Activated CD4-positive, alpha-beta T cell treated with anti-CD3 and anti-CD28 coated beads, Interleukin-2, Interleukin-6, amounts not matched to agents 100 ng/mL and 50 ng/mL, durations not matched to agents 16 hours and 8 hours (primary cell): ENCODE measurements at regions not wholly inside any gene's neighbourhood (a gene's known extent, or its start where the extent isn't known, plus 50 kb on each side); places are given as distances from the start of the nearest gene placed in this dataset.

Experiments
- DNase-seq: peaks from one replicate; pipeline ENCODE4 v3.0.0-alpha.2; 2020

- no peak for DNase-seq
These were observed 162.0 kb downstream of the FAT3 start for GRCh38 chr11:92386577-92386976.

DNA sequence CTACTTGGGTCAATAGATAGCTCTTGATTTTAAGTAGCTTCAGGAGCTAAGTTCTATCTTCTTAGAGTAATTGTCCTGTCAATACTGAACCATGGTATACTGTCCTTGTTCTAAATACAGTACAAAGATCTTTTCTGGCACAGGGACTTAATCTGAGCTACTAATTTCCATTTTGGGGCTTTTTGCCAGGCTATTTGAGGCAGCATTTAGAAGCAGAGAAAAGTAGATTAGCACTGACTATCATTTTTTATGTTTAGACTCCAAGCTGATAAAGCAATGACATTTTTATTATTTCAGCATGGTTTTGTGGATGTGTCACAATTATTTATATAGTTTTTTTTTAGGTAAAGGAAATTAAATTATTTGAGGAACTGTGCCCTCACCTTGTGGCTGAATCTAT lies 163.2 kb downstream of the FAT3 start:
- DNase-seq = no peak

GRCh38 chr11:92388380-92388779 lies 163.8 kb downstream of the FAT3 start:
- no peak for DNase-seq

GRCh38 chr11:92390783-92391182 lies 166.2 kb downstream of the FAT3 start:
- DNase-seq = no peak

DNA sequence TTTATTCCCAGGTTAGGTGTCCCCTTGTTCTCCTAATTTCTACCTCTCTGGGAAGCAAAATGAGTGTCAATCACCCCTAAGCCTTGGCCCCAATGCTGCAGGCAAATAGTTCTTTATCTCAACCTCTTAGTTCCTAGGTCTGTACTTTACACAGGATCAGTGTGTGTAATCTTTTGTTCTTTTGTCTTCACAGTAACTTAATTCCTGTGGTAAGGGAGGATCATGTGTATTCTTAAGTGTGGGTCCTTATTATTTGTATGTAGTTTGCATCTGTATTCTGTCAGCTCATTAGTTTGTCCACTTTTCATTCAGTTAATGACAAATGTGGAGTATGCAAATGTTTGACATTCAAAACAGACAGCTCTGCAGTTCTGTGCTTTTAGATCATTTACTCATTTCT lies 166.7 kb downstream of the FAT3 start:
- DNase-seq = no peak

- no peak for DNase-seq
These were observed 167.2 kb downstream of the FAT3 start for GRCh38 chr11:92391808-92392207.

DNA sequence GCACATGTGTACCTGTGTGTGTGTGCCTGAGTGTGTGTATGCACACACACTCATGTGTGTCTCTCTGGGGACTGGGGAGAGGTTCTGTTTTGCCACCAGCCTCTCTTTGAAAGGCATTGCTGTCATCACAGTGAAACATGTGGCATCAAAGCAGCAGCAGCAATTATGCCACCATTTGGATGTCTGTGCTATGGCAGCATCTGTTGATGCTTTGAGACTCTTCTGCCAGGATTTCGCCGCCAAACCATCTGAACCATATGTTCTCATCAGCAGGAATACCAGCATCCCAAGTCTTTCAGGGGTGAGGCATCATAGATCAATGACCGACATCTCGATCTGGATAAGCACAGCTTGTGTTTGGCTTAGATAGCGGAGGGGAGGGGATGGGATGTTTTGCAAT lies 168.6 kb downstream of the FAT3 start:
- DNase-seq = no peak

DNA sequence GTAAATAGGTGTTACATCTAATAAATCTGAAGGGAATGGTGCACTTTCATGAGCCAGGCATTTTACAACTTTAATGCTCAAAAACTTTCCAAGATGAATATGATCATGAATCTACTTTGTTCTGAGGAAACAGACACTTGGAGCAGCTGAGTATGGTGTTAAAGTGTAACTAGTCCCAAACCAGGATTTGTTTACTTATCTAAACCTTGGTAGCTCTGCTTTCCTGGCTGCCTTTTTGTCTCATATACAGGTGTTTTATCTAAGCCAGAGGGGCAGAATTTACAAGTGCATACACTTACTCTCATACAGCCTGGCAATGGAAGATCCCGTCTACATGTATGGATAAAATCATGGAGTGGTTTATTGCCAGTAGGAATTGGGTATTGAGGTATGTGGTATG lies 171.5 kb downstream of the FAT3 start:
- DNase-seq = no peak

DNA sequence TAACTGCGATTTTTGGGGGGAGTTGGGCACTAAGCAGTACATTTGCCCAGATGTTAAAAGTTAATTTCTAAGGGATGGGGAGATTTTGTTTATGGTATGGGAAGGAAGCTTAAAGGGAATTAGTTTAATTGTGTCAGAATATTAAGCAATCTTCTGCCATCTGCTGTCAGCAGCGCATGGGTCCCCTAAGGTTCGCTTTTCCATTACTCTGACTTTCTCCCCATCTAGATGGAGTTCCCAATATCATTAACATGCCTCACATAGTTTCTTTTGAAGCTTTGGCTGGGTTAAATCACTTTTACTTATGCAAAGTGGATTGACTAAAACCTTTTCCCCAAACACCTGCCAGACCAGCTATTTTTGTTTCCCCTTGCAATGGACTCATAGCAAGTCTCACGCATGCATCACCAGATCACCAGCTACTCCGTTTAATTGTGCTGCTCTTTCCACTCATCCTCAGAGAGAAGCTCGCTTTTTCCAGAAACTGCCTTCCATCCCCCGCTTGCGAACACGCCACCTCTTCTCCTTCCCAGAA lies 172.7 kb downstream of the FAT3 start:
- no peak for DNase-seq

- DNase-seq = no peak
These were observed 175.1 kb downstream of the FAT3 start for GRCh38 chr11:92399705-92400104.

DNA sequence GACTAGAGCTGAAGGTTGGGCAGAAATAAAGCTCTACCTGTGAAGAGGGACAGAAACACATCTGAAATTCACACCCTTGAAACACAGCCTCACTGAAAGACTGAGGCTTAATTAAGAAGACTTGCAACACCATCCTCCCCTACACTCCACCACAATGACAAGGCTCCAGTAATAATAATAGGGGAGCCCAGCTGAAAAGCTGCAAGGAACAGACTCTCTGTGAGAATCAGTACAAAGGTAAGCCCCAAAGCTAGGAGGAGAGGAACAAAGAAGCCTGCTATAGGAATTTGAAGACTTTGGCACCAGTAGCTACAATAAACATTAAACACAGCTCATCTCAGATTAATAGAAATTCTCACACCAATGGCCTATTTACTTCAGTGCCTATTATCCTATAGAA lies 176.9 kb downstream of the FAT3 start:
- no peak for DNase-seq

GRCh38 chr11:92406472-92406871 lies 181.9 kb downstream of the FAT3 start:
- no peak for DNase-seq

DNA sequence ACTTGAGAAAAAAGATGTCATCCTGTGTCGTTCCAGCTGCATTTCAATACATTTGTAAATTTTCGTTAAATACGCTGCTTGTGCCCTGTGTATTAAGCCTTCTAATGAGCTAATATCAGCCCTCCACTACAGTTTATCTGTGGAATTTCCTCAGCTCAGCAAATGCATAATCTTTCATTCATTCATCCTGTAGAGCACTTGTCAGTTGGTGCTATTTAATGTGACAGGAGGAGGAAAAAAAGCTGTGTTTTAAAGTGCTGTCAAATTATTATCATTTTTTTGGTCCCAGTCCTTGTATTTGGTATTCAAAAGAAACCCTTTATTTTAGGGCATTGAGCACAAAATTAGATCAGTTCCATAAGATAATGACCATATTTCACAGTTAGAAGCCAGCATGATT lies 184.7 kb downstream of the FAT3 start:
- DNase-seq = no peak

DNA sequence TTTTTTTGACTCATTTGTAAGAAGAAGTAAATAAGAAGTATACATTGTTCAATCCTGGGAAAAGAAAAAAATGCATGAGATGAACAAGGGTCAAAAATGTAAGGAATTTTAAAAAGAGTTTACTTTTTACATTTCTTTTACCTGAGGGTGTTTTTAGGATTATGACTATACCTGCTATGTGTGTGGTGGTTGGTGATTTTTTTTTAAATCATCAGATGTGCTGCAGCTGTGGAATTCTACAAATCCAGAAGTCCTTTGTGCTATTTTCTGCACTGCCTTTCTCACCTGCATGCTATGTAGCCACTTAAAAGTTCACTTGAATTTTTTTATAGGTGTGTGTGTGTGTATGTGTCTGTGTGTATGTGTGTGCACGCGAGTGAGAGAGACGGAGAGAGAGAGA lies 185.3 kb downstream of the FAT3 start:
- DNase-seq = no peak

DNA sequence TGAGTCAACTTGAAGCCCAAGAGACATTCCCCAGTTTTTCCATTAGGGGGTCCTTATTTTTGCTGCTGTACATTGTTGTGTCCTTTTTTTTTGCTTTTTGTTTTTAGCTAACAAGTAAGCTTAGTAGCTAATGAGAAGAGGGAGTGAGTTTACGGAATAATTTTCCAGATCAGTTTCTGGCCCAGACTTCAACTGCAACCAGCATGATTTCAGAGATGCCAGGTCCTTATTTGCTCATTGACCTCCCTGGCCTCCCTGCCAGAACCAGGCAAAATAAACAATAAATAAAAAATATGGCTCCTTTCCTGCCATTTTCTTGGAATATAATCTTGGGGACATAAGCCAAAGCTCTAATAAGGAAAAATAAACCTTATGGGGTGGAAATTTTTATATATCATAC lies 185.9 kb downstream of the FAT3 start:
- no peak for DNase-seq

DNA sequence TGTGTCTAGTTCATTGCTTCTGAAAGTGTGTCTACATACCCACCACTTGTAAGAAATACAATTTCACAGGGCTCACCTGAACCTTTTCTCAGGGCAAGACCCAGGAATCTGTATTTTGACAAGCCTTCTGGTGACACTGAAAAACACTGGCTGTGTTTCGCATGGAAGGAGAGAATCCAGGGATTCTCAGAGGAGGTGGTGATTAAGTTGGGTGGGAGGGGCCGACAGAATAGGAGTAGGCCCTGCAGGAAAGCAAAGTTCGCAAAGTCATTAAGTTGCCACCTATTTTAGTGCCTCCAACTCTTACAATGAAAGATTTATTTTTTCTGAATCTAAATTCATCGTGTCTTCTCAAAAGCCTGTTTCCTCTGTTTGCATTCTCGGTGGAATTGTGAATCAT lies 186.8 kb downstream of the FAT3 start:
- no peak for DNase-seq

DNA sequence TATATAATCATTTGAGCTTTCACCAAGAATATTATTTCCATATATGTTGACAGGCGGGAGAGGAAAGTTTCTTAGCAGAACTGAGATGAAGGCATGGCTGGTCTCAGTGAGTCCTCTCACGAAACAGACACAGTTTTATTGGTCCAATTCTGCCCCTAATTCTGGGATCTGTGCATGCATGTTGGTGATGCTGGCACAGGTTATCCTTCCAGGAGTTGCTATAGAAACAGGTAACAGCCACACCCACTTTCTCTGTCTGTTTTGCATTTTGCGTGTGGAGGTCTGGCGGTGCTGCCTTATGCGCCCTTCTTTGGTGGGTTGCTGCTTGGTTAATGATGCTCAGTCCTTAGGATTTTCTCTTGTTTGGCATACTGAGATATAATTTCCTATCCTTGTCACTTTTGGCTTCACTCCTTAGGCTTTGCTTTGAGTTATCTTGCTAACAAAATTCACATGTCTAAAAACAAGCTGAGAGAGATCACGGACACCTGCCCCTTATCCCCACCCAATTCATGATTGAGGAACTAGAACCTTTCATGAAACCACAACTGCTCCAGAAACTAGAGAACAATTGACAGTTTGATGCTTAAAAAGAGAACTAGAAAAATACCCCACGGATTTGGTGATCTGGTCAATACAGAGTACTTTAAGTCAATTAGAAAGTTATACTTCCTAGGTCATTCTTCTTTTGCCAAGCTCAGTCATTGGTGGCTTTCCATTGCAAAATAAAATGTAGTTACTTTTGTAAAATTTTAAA lies 189.3 kb downstream of the FAT3 start:
- DNase-seq = no peak

- DNase-seq = no peak
These were observed 192.5 kb downstream of the FAT3 start for GRCh38 chr11:92416971-92417725.

DNA sequence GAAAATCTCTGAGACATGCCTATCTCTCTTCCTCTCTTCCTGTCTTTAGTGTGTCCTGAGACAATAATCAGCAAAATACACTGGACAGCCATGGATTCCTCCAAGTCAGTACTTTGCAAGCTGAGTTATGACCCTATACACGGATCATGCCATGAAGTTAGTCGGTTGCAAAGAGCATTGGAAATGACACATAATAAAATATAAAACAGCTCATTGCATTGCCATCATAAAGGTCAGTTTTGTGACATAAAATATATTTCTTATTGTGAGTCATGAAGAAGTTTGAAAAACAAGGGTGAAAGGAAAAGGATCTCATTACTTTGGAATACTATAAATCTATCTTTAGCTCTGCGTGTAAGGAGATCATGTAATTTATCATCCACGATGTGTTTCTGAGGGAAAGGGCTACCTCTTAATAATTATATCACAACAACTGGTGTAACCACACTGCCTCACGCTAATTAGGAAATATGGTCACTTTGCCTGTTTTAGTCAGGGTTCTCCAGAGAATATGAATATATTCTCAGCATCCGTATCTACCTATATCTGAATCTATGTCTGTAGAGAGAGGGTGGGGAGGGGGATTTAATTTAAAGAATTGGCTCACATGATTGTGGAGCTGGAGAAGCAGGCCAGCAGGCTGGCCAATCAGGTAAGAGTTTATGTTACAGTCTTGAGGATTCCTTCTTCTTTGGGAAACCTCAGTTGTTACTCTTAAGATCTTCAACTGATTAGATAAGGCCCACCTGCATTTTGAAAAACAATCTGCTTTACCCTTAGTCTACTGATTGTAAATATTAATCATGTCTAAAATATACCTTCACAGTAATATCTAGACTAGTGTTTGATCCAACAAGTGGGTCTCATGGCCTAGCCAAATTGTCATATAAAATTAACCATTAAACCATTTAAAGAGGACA lies 198.8 kb downstream of the FAT3 start:
- DNase-seq = no peak

DNA sequence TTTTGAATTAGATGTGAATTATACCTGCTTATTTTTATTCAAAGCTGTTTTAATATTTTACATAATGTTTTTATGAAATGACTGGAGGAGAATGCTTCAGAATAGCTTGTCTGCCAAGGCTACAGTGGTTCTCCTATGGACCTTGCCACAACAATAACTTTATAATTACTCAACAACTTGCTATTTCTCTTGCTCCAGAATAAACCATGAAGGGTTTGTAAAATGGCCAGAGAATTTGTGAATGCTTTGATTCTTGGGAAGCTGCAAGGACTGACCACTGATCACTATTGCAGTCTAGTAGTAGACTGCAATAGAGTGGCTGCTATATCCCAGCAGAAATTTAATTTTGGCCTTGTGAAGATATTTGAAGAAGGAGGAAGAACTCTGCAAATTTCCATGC lies 199.7 kb downstream of the FAT3 start:
- DNase-seq = no peak

- DNase-seq = no peak
These were observed 200.5 kb downstream of the FAT3 start for GRCh38 chr11:92425127-92425526.

DNA sequence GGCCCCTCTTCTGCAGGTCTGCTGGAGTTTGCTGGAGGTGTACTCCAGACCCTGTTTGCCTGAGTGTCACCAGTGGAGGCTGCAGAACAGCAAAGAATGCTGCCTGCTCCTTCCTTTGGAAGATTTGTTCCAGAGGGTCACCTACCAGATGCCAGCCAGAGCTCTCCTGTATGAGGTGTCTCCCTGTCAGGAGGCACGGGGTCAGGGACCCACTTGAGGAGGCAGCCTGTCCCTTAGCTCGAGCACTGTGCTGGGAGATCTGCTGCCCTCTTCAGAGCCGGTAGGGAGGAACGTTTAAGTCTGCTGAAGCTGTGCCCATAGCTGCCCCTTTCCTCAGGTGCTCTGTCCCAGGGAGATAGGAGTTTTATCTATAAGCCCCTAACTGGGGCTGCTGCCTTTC lies 207.9 kb downstream of the FAT3 start:
- no peak for DNase-seq
